Omental fat pad (tissue), 3 donors: ENCODE measurements at regions not wholly inside any gene's neighbourhood (a gene's known extent, or its start where the extent isn't known, plus 50 kb on each side); places are given as distances from the start of the nearest gene placed in this dataset.

Source experiments
- ATAC-seq: fragments of 150-250 bp; one replicate; pipeline ENCODE4 v1.9.1; 2016; ENCODE audit warnings: mild to moderate bottlenecking, moderate library complexity; ENCODE audit not compliant: low FRiP score
- DNase-seq: peaks from one replicate; pipeline ENCODE4 v3.0.0-alpha.2; 2019; ENCODE audit warnings: low spot score
- CTCF ChIP-seq, 3 donors: fragments of 450-650 bp; IDR thresholded peaks; one replicate each; pipeline ENCODE4 v1.5.1; 2016 to 2017; ENCODE audit warnings: antibody characterized with exemption in 3 of 3, mild to moderate bottlenecking in 3 of 3, moderate library complexity in 2 of 3

GRCh38 chr20:22480336-22480735 lies 104.0 kb downstream of the FOXA2 start:
- DNase-seq, result no peak
- TF ChIP-seq CTCF (IDR thresholded peaks at IDR 0.05), result no peak
- no peak for ATAC-seq

- ATAC-seq (no peak), DNase-seq (no peak)
- no peak for TF ChIP-seq CTCF (IDR thresholded peaks at IDR 0.05)
Measured at GRCh38 chr20:22475662-22476061, 108.7 kb downstream of the FOXA2 start.

GRCh38 chr20:22474224-22474623 lies 110.1 kb downstream of the FOXA2 start:
- no peak for TF ChIP-seq CTCF (IDR thresholded peaks at IDR 0.05)

GRCh38 chr20:22473293-22473692 lies 111.1 kb downstream of the FOXA2 start:
- no peak for ATAC-seq
- no peak for DNase-seq
- TF ChIP-seq CTCF (IDR thresholded peaks at IDR 0.05), result no peak

More at GRCh38 chr20:22474224-22474623, 110.1 kb downstream of the FOXA2 start:
- DNase-seq (no peak), ATAC-seq (no peak)

- no peak for TF ChIP-seq CTCF (IDR thresholded peaks at IDR 0.05)
- DNase-seq (no peak), ATAC-seq (no peak)
Measured at GRCh38 chr20:22472447-22473100, 111.8 kb downstream of the FOXA2 start.

- no peak for ATAC-seq
- no peak for TF ChIP-seq CTCF (IDR thresholded peaks at IDR 0.05)
- no peak for DNase-seq
Measured at GRCh38 chr20:22471156-22471836, 113.1 kb downstream of the FOXA2 start.

- ATAC-seq, result no peak
- TF ChIP-seq CTCF (IDR thresholded peaks at IDR 0.05), result no peak
- no peak for DNase-seq
Measured at GRCh38 chr20:22470620-22471026, 113.7 kb downstream of the FOXA2 start.
